GM19455 (cell line): ENCODE measurements at regions not wholly inside any gene's neighbourhood (a gene's known extent, or its start where the extent isn't known, plus 50 kb on each side); places are given as distances from the start of the nearest gene placed in this dataset.
A peak's percentile ranks its signal among the peaks of the same experiment; 100 is the strongest.
"Not testable (repeated sequence)": the region's sequence is repeated elsewhere in the genome, so short reads cannot be mapped to it uniquely, and the experiment has no call there.

Source experiments
- ATAC-seq: cut with Tn5 transposase; IDR thresholded peaks from one replicate; pipeline ENCODE4 v1.9.1; 2021; ENCODE audit not compliant: unreplicated experiment

DNA sequence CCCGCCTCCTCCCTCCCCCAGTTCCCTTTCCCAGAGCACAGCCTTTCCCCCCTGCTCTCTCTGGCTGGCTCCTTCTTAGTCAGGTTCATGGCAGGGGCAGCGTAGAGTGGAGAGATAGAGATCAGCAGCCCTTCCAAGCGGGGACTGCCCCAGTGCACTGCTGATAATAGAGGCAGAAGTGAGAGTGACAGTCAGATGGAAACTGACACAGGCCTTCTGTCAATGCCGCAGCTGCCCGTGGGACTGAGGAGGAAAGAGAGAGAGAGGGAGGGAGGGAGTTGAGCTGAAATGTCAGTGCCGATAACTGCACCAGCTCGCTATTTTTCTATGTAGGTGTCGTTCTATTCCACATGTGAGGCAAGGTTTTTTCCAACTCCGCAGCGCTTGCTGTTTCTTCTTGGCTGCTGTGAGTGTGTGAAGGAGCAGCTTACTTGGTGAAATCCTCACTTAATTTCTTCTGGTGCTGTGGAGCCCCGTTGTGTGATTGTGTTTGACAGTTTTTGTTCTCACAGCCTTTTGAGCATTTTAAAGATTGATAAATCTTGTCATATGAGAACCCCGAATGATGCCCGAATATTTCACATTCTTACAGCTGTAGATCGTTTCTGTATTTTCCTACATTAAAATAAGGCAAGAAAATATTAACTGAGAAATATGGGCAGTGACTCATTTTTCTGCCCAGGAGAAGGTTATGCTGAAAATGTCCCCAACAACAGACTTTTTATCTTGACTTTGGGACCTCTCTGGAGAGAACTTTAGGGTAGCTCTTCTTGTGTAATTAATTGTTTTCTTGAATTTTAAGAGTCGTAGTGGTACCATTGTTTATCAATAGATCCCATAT, 386.4 kb upstream of the MMS22L start:
- peak; percentile 100 for ATAC-seq

DNA sequence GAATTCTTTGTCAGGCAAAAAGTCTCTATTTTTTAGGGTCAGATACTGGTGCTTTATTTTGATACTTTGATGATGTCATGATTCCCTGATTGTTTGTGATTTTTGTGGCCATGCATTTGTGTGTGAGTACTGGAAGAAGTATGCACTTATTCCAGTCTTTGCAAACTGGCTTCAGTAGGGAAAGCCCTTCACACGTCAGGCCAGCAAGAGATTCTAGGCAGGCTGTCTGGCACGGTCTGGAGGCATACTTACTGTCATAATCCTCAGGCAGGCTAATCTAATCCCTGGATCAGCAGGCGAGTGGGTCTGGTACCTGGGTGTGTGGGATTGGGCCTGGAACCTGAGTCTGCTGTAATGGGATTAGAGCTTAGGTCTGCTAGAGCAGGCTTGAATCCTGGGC, 391.8 kb upstream of the MMS22L start:
- ATAC-seq, result no peak

DNA sequence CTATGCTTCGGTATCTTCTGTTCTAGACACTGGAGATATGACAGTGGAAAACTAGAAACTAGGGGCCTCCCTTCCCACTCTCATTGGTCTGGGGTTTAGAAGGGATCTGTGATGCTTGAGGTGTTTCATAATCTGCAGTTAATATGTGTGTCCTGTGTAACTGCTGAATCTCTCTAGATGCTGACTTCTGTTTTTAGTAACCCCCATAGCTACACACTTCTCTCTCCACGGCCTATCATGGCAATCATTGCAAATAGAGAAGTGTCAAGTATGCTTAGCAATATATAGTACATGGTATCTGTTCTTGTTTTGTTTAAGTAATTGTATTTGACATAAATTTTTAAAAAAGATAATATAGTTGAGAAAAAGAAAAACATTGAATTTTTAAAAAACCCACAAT, 394.6 kb upstream of the MMS22L start:
- ATAC-seq, result no peak

DNA sequence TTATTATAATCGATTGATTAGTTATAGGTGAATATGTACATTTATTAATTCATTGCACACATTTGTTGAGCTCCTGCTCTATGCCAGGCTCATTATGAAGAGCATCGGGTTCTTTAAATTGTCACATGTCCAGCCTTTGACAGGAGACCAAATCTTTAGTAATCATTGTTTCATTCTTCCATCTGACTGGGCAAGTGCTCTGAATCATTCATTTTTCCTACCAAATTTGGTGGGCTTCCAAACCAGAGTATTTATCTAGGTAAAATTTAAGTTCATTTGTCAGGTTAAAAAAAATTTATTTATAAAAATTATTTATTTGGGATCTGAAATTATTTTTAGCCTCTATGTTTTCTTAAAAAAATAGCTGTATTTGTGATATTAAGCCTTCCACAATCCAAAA, 404.9 kb upstream of the MMS22L start:
- no peak for ATAC-seq

GRCh38 chr6:97689078-97689754, 406.2 kb upstream of the MMS22L start:
- no peak for ATAC-seq

- ATAC-seq, result no peak
Observed at GRCh38 chr6:97697456-97697855, 414.4 kb upstream of the MMS22L start.

DNA sequence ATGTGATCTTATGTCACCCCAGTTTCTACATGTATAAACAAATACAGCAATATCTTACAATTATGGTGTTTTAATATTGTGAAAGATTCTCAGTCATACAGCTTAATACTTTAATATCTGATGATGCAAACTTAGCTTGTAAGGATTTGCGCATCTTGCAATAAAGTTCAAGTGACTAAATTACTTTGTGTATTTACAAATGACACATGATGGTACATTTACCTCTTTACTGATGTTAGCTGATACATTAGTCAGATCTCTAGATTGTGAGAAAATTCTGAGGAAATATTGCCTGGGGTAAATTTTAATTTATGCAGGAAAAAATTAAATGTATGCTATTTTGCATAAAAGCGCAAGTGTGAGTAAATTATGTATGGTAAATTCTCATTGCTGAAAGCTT, 418.8 kb upstream of the MMS22L start:
- no peak for ATAC-seq

- no peak for ATAC-seq
Observed at GRCh38 chr6:97702248-97702647, 419.2 kb upstream of the MMS22L start.

GRCh38 chr6:97703661-97704060, 420.6 kb upstream of the MMS22L start:
- no peak for ATAC-seq

DNA sequence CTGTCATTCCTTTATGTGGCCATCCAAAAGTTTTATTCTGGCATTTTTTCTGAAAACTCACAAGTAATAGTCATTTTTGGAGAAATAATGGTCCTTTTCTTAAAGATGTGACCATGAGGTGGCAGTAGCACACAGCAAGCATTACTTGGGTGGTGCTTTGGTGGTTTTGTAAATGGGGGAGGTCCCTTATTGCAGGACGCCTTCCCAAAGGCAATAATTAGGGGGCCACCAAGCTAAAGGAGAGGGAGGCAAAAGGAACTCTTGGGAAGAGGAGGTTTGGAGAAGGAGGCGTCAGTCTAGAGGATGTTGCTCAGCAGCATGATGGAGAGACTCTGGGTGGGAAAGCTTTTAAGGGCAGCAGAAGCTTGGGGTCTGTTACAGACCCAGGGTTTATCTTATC, 422.6 kb upstream of the MMS22L start:
- ATAC-seq, result no peak

DNA sequence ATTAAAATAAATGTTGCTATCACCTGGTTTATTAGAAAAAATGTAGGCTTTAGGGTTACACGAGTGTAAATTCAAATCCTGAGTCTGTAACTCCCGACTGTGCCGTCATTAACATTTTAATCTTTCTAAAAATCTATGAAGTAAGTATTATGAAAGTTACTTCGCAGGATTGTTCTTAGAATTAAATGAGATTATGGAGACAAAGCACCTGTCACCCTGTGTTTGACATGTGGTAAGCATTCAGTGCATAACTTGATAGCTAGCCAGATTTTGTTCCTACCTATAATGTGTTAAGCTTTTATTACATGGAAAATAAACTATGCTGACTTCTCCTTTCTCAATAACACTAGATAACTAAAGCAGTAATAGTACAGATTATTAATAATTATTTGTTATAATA, 429.7 kb upstream of the MMS22L start:
- no peak for ATAC-seq

DNA sequence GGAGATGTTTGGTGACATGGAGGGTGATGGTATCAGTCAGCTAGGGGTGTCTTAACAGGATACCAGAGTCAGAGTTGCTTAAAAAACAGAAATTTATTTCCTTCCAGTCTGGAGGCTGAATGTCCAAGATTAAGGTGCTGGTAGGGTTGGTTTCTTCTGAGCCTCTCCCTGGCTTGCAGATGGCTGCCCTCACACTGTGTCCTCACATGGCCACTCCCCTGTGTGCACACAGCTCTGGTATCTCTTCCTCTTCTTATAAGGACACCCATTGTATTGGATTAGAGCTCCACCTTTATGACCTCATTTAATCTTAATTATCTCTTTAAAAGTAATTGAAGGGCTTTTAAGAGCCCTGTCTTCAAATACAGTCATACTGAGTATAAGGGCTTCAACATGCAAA, 431.8 kb upstream of the MMS22L start:
- no peak for ATAC-seq

GRCh38 chr6:97717086-97717485, 434.1 kb upstream of the MMS22L start:
- no peak for ATAC-seq

- no peak for ATAC-seq
Observed at GRCh38 chr6:97726378-97726777, 443.4 kb upstream of the MMS22L start.

- no peak for ATAC-seq
Observed at GRCh38 chr6:97732045-97732444, 449.0 kb upstream of the MMS22L start.

- no peak for ATAC-seq
Observed at GRCh38 chr6:97757575-97757974, 474.6 kb upstream of the MMS22L start.

DNA sequence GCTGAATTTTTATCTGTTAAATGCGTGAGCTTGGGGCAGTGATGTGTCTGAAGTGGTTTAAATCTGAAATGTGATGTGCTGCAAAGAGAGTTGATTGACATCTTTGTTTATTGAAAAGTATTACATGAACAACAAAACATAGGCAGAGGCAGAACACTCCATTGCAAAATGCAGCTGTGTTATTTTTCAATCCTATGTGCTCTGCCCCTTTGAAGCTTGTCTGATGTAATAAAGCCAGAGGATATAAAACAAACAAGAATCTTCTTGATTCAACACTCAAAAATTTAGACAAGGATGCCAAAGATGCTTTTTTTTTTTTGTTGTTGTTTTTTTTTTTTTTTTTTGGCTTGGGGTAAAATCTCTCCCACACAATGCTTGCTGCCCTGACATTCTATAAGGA, 482.4 kb upstream of the MMS22L start:
- no peak for ATAC-seq

GRCh38 chr6:97771372-97771771, 488.4 kb upstream of the MMS22L start:
- no peak for ATAC-seq

GRCh38 chr6:97775012-97775411, 492.0 kb upstream of the MMS22L start:
- no peak for ATAC-seq

- no peak for ATAC-seq
Observed at GRCh38 chr6:97778290-97779038, 495.4 kb upstream of the MMS22L start.

GRCh38 chr6:97779039-97779766, 496.2 kb upstream of the MMS22L start:
- ATAC-seq, result not testable (repeated sequence)
